ENCODE measurements at regions not wholly inside any gene's neighbourhood (a gene's known extent, or its start where the extent isn't known, plus 50 kb on each side); places are given as distances from the start of the nearest gene placed in this dataset.
A peak's percentile ranks its signal among the peaks of the same experiment; 100 is the strongest.

DNA sequence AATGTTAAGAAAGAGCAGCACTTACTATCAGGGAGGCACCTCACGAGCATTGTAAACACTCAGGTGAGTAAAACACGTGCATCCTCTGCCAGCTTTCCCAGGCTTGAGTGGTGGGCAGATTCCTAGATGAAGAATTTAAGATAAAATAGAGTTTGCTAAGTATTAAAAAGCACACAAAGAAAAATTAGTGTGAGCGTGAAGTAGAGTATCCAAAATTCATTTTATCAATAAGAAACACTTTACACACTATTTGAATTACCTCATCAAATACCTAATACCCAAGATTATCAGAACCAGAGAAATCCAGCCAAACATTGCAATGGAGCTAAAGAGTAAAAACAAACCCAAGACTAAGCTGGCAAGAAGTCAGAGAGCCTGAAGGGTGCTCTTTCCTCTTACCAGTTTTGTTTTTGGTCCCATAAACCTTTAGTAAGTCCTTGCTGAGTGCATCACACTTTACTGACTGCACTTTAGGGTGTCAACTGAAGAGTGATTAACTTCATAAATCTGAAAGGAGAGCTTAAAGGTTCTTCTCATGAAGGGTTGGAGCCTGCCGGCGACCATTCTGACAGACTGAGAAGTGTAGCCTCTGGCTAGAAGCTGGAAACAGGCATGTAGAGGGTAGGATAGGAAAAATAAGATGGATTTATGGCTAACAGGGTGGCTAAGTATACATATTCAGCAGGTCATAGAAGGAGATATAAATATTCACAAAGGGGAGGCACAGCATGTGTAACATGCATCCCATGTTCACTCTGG is 151.1 kb downstream of the SLC7A11 start (continued):
- TF ChIP-seq PBX3 (IDR thresholded peaks at IDR 0.05) (no peak), CTCF (IDR thresholded peaks at IDR 0.05) (no peak), EZH2phosphoT487 (IDR thresholded peaks at IDR 0.05; ENCODE audit: borderline replicate concordance, low read depth) (no peak), TAF1 (IDR thresholded peaks at IDR 0.05; ENCODE audit: borderline replicate concordance, low read depth, low read length) (no peak), GABPA (IDR thresholded peaks at IDR 0.05; ENCODE audit: low read depth) (no peak)

DNA sequence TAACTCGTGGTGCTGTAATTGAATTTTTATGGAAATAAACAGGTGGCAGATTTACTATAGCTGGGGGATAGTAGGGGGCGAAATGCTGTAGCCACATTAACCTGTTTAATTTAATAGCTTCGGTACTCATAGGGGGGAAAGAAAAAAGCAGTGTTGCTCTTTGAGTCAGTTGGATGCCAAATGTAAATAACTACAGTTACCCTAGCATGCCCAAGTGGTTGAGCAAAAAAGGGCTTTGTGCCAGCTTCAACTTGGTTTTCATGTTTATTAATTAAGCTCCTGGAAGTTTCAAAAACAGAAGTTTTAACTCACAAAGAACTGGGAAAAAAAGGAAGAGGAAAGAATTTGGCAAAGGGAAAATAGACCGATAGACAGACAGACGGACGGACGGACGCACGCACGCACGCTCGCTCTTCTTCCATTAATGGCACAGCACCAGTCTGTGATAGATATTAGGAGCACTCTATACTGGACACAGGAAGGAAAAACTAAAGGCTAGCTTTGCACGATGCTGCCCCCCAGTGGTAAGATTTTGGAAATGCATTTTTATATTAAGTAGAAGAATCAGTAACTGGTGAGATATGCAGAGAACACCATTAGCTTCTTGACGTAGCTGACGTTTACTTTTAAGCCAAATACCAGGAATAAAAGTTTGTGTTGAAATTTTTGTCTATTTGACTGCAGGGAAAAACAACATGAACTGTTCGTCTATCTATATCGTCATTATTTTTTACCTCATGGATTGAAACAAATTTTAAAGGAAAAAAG is 151.8 kb downstream of the SLC7A11 start:
- Histone ChIP-seq H3K79me2 (ENCODE audit: insufficient read depth) (no peaks in the 10 kb centered on the region), H3K9me2 (no peaks in the 10 kb centered on the region), H3K9me3 (no peaks in the 10 kb centered on the region), H3K27me3 (ENCODE audit: insufficient read depth) (no peaks in the 10 kb centered on the region), H3K4me2 (peak overlapping the region; percentile 41; the same call in 1 of the 2 replicates), H4K20me1 (ENCODE audit: insufficient read depth) (no peaks in the 10 kb centered on the region), H3K36me3 (replicated peaks in 1 of 2; ENCODE audit: control insufficient read depth in 1 of 2, insufficient read depth in 2 of 2, low read length in 1 of 2) (no peaks in the 10 kb centered on the region), H3K4me3 (ENCODE audit: low read depth in 2 of 2, low read length in 1 of 2) (peak overlapping the region; percentile 34 to 40), H2AFZ (ENCODE audit: low read depth) (peak overlapping the region; percentile 62; the same call in 1 of the 2 replicates), H3K4me1 (ENCODE audit: control insufficient read depth in 1 of 2, insufficient read depth in 2 of 2, low read depth in 1 of 2, low read length in 1 of 2) (no peaks in the 10 kb centered on the region; a peak in 2 of 4 replicates), H3K27ac (ENCODE audit: low read depth in 2 of 2, low read length in 1 of 2) (no peak overlapping the region), H3F3A (replicated peaks; ENCODE audit: insufficient read depth) (peaks cover 3% of the 10 kb centered on the region), H3K9ac (no peak overlapping the region)
- CTCF ChIA-PET: interaction anchor here (0.6 to 2.9 kb wide), 50 partner anchors 10 to 1217 kb away, joined by 3 to 42 read pairs (median 4); no protein-coding TSS in a partner anchor
- POLR2A ChIA-PET: interaction anchor here (1.2 kb wide), 1 partner anchor 863 kb away, joined by 4 read pairs; no protein-coding TSS in a partner anchor
- 14% methylated on average over 17 of the region's 17 CpGs for WGBS (ENCODE audit: low lambda C conversion rate)
- peak; percentile 78 for DNase-seq
- TF ChIP-seq PBX3 (IDR thresholded peaks at IDR 0.05): no peak
- no peak for TF ChIP-seq REST (IDR thresholded peaks at IDR 0.05; ENCODE audit: low read depth, low read length)
- TF ChIP-seq RXRA (IDR thresholded peaks at IDR 0.05; ENCODE audit: borderline replicate concordance, low read depth): no peak
- TF ChIP-seq NRF1 (IDR thresholded peaks at IDR 0.05; ENCODE audit: low read depth, low read length): no peak; the same call in 1 of the 2 replicates
- no peak for TF ChIP-seq ELF1 (IDR thresholded peaks at IDR 0.05)
- no peak for TF ChIP-seq CHD2 (IDR thresholded peaks at IDR 0.05; ENCODE audit: low read length, partially characterized antibody)
- TF ChIP-seq FOXJ3 (CRISPR knock-in tag; IDR thresholded peaks at IDR 0.05): no peak
- no peak for TF ChIP-seq TAF1 (IDR thresholded peaks at IDR 0.05; ENCODE audit: borderline replicate concordance, low read depth, low read length)
- no peak for TF ChIP-seq FOSL2 (IDR thresholded peaks at IDR 0.05; ENCODE audit: borderline replicate concordance, low read depth)
- TF ChIP-seq TCF12 (IDR thresholded peaks at IDR 0.05): no peak
- no peak for TF ChIP-seq FOXM1 (IDR thresholded peaks at IDR 0.05; ENCODE audit: low read depth)
- peak; percentile 95 for TF ChIP-seq SMC3 (IDR thresholded peaks at IDR 0.05; ENCODE audit: low read depth, low read length)
- peak; percentile 81 for TF ChIP-seq CTCF (IDR thresholded peaks at IDR 0.05)
- TF ChIP-seq, protein P1, sequence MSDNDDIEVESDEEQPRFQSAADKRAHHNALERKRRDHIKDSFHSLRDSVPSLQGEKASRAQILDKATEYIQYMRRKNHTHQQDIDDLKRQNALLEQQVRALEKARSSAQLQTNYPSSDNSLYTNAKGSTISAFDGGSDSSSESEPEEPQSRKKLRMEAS (IDR thresholded peaks at IDR 0.05; ENCODE audit: low read depth): no peak
- TF ChIP-seq MEF2A (IDR thresholded peaks at IDR 0.05; ENCODE audit: borderline replicate concordance, low read depth): no peak
- TF ChIP-seq RFX5 (IDR thresholded peaks at IDR 0.05; ENCODE audit: low read length): no peak
